GM23338 (cell line): ENCODE measurements at regions not wholly inside any gene's neighbourhood (a gene's known extent, or its start where the extent isn't known, plus 50 kb on each side); places are given as distances from the start of the nearest gene placed in this dataset.

Experiments used
- ATAC-seq: fragments of 200-7000 bp; cut with Tn5 transposase; 3 replicates; pipeline ENCODE4 v1.9.1; 2020
- DNase-seq: peaks from one replicate; pipeline ENCODE4 v3.0.0-alpha.2; 2015; ENCODE audit warnings: low spot score
- H2AFZ ChIP-seq: fragments of 200-600 bp; sonication (generic); 2 replicates; pipeline ENCODE4 v1.8.0; 2016; ENCODE audit warnings: antibody characterized with exemption, mild to moderate bottlenecking, moderate library complexity
- H3F3A ChIP-seq: fragments of 200-600 bp; sonication (generic); replicated peaks from 2 replicates; pipeline ENCODE4 v1.8.0; 2017; ENCODE audit warnings: antibody characterized with exemption, mixed run types, low read depth
- H3K27ac ChIP-seq: fragments of 200-600 bp; sonication (generic); 2 replicates; pipeline ENCODE4 v1.6.1; 2016; ENCODE audit warnings: low read depth
- H3K27me3 ChIP-seq: fragments of 200-600 bp; sonication (generic); 2 replicates; pipeline ENCODE4 v1.8.0; 2016; ENCODE audit warnings: mild to moderate bottlenecking, mixed run types, moderate library complexity; ENCODE audit not compliant: insufficient read depth
- H3K36me3 ChIP-seq: fragments of 200-600 bp; sonication (generic); 2 replicates; pipeline ENCODE4 v1.8.0; 2016; ENCODE audit warnings: mild to moderate bottlenecking; ENCODE audit not compliant: insufficient read depth
- H3K4me1 ChIP-seq: fragments of 200-600 bp; sonication (generic); 2 replicates; pipeline ENCODE4 v1.8.0; 2016; ENCODE audit warnings: mild to moderate bottlenecking, moderate library complexity; ENCODE audit not compliant: insufficient read depth
- H3K4me2 ChIP-seq: fragments of 200-600 bp; sonication (generic); 2 replicates; pipeline ENCODE4 v1.7.1; 2017; ENCODE audit warnings: mixed run types
- H3K4me3 ChIP-seq: fragments of 200-600 bp; sonication (generic); 2 replicates; pipeline ENCODE4 v1.6.1; 2016; ENCODE audit warnings: mixed run types
- H3K79me2 ChIP-seq: fragments of 200-600 bp; sonication (generic); replicated peaks from 2 replicates; pipeline ENCODE4 v1.8.0; 2017; ENCODE audit warnings: mild to moderate bottlenecking; ENCODE audit not compliant: insufficient read depth
- H3K9me2 ChIP-seq: fragments of 200-600 bp; sonication (generic); 2 replicates; pipeline ENCODE4 v1.8.0; 2017; ENCODE audit not compliant: insufficient read depth
- H4K20me1 ChIP-seq: fragments of 200-600 bp; sonication (generic); replicated peaks from 2 replicates; pipeline ENCODE4 v1.8.0; 2017; ENCODE audit warnings: mild to moderate bottlenecking; ENCODE audit not compliant: insufficient read depth
- H3K27ac Mint-ChIP-seq: 2 replicates; pipeline ENCODE4 v1.8.0; 2020; ENCODE audit warnings: inconsistent platforms, mild to moderate bottlenecking, moderate library complexity, mixed read lengths
- H3K27me3 Mint-ChIP-seq: 3 replicates; pipeline ENCODE4 v1.8.0; 2022; ENCODE audit warnings: low read depth, mild to moderate bottlenecking, moderate library complexity, mixed read lengths, inconsistent platforms; ENCODE audit not compliant: insufficient read depth, poor library complexity
- H3K36me3 Mint-ChIP-seq: 3 replicates; pipeline ENCODE4 v1.8.0; 2021; ENCODE audit warnings: low read depth, mild to moderate bottlenecking, inconsistent platforms, moderate library complexity, mixed read lengths
- H3K4me1 Mint-ChIP-seq: 3 replicates; pipeline ENCODE4 v1.8.0; 2020; ENCODE audit warnings: mild to moderate bottlenecking, inconsistent platforms, mixed read lengths
- H3K4me3 Mint-ChIP-seq: 3 replicates; pipeline ENCODE4 v1.8.0; 2021; ENCODE audit warnings: moderate library complexity, mild to moderate bottlenecking, inconsistent platforms, mixed read lengths
- H3K9me3 Mint-ChIP-seq: 3 replicates; pipeline ENCODE4 v1.8.0; 2020; ENCODE audit warnings: moderate library complexity, mild to moderate bottlenecking, inconsistent platforms, mixed read lengths
- CREB1 ChIP-seq: fragments of 250-450 bp; sonication (Bioruptor Pico); IDR thresholded peaks from 2 replicates; pipeline ENCODE4 v1.5.0; 2020; ENCODE audit warnings: low read depth, mild to moderate bottlenecking, moderate library complexity
- CTCF ChIP-seq, 2 experiments: fragments of 200-600 bp in 1 of 2; sonication (generic) in 1 of 2; conservative IDR thresholded peaks; 2 replicates each; pipeline versions ENCODE4 v1.5.1 to v1.6.1; 2016 to 2017; ENCODE audit warnings: antibody characterized with exemption in 2 of 2, low read depth in 2 of 2, mild to moderate bottlenecking in 2 of 2, moderate library complexity in 1 of 2
- ETS1 ChIP-seq: IDR thresholded peaks from 2 replicates; pipeline ENCODE4 v1.6.1; 2016; ENCODE audit warnings: antibody characterized with exemption
- EZH2 ChIP-seq: fragments of 200-600 bp; sonication (generic); IDR thresholded peaks from one replicate; pipeline ENCODE4 v1.8.0; 2017; ENCODE audit warnings: antibody characterized with exemption, mild to moderate bottlenecking, low read depth; ENCODE audit not compliant: unreplicated experiment
- EZH2phosphoT487 ChIP-seq: fragments of 200-600 bp; sonication (generic); IDR thresholded peaks from one replicate; pipeline ENCODE4 v1.8.1; 2018; ENCODE audit warnings: antibody characterized with exemption; ENCODE audit not compliant: unreplicated experiment
- JUNB ChIP-seq: IDR thresholded peaks from one replicate; pipeline ENCODE4 v1.6.1; 2016; ENCODE audit warnings: antibody characterized with exemption; ENCODE audit not compliant: unreplicated experiment
- NANOG ChIP-seq: IDR thresholded peaks from 2 replicates; pipeline ENCODE4 v1.6.1; 2016; ENCODE audit warnings: antibody characterized with exemption, borderline replicate concordance
- POLR2AphosphoS5 ChIP-seq: IDR thresholded peaks from 2 replicates; pipeline ENCODE4 v1.6.1; 2016; ENCODE audit warnings: antibody characterized with exemption, low read depth
- REST ChIP-seq: IDR thresholded peaks from one replicate; pipeline ENCODE4 v1.6.1; 2018; ENCODE audit warnings: antibody characterized with exemption; ENCODE audit not compliant: unreplicated experiment
- STAT1 ChIP-seq: IDR thresholded peaks from one replicate; pipeline ENCODE4 v1.6.1; 2016; ENCODE audit warnings: antibody characterized with exemption; ENCODE audit not compliant: unreplicated experiment
- ZNF114 ChIP-seq: fragments of 250-450 bp; sonication (Bioruptor Pico); IDR thresholded peaks from 2 replicates; pipeline ENCODE4 v1.5.0; 2020; ENCODE audit warnings: mild to moderate bottlenecking, moderate library complexity
- ZNF331 ChIP-seq: fragments of 250-450 bp; sonication (Bioruptor Pico); IDR thresholded peaks from 2 replicates; pipeline ENCODE4 v1.5.0; 2020; ENCODE audit warnings: low read depth, mild to moderate bottlenecking, moderate library complexity

- no peak overlapping the region for H3K4me2 ChIP-seq
- H3K79me2 ChIP-seq, result no peaks in the 10 kb centered on the region
- TF ChIP-seq CTCF (conservative IDR thresholded peaks at IDR 0.05; ENCODE audit: low read depth in 2 of 2), result no peak
- peak overlapping the region; percentile 53; the same call in 1 of the 2 replicates for H2AFZ ChIP-seq
- H3K27me3 Mint-ChIP-seq, result peaks cover 2% of the 10 kb centered on the region
- H3K9me3 Mint-ChIP-seq, result no peaks in the 10 kb centered on the region
- no peak overlapping the region for H3K4me3 ChIP-seq
- no peaks in the 10 kb centered on the region for H3K27me3 ChIP-seq
- H3K36me3 Mint-ChIP-seq, result no peaks in the 10 kb centered on the region
- H3K4me3 Mint-ChIP-seq, result no peak overlapping the region
- peak; percentile 39 for DNase-seq
- H3K36me3 ChIP-seq, result no peaks in the 10 kb centered on the region
- no peaks in the 10 kb centered on the region for H3F3A ChIP-seq
- H3K4me1 ChIP-seq, result no peaks in the 10 kb centered on the region
- H3K4me1 Mint-ChIP-seq, result no peaks in the 10 kb centered on the region
- ATAC-seq, result peak; percentile 70
- no peaks in the 10 kb centered on the region for H3K9me2 ChIP-seq
- no peak overlapping the region for H3K27ac Mint-ChIP-seq
- no peak overlapping the region for H3K27ac ChIP-seq
- H4K20me1 ChIP-seq, result no peaks in the 10 kb centered on the region
Observed at GRCh38 chr2:78592491-78592890, 433.0 kb upstream of the REG3G start.

- no peak overlapping the region for H3K27ac Mint-ChIP-seq
- Histone ChIP-seq H4K20me1 (no peaks in the 10 kb centered on the region), H2AFZ (no peak overlapping the region), H3K27ac (no peak overlapping the region), H3K9me2 (no peaks in the 10 kb centered on the region), H3K79me2 (no peaks in the 10 kb centered on the region), H3K4me3 (no peak overlapping the region), H3K27me3 (no peaks in the 10 kb centered on the region), H3F3A (no peaks in the 10 kb centered on the region), H3K4me2 (no peak overlapping the region), H3K36me3 (no peaks in the 10 kb centered on the region), H3K4me1 (peaks cover 7% of the 10 kb centered on the region; the same call in 1 of the 2 replicates)
- H3K4me1 Mint-ChIP-seq, result peaks cover 3% of the 10 kb centered on the region; the same call in 2 of the 3 replicates
- no peak for DNase-seq
- H3K27me3 Mint-ChIP-seq, result peaks cover 2% of the 10 kb centered on the region
- no peaks in the 10 kb centered on the region for H3K9me3 Mint-ChIP-seq
- H3K4me3 Mint-ChIP-seq, result no peak overlapping the region
- H3K36me3 Mint-ChIP-seq, result no peaks in the 10 kb centered on the region; the same call in 2 of the 3 replicates
- no peak for ATAC-seq
- TF ChIP-seq EZH2phosphoT487, result no peak
- TF ChIP-seq ZNF331 (CRISPR knock-in tag), result no peak
- TF ChIP-seq CTCF (conservative IDR thresholded peaks at IDR 0.05; ENCODE audit: low read depth in 2 of 2), result no peak
- TF ChIP-seq JUNB, result no peak
- TF ChIP-seq EZH2, result no peak
- TF ChIP-seq REST, result no peak
- no peak for TF ChIP-seq ZNF114 (CRISPR knock-in tag)
- no peak for TF ChIP-seq CREB1 (CRISPR knock-in tag)
- TF ChIP-seq POLR2AphosphoS5, result no peak
- TF ChIP-seq NANOG, result no peak
- TF ChIP-seq STAT1, result no peak
- TF ChIP-seq ETS1, result no peak
Observed at GRCh38 chr2:78601113-78601512, 424.4 kb upstream of the REG3G start.
